ENCODE measurements at regions not wholly inside any gene's neighbourhood (a gene's known extent, or its start where the extent isn't known, plus 50 kb on each side); places are given as distances from the start of the nearest gene placed in this dataset.

- intact Hi-C loops (cut with DNase I) = no loop called here
- H3K27ac ChIP-seq = no peak overlapping the region
- no peaks in the 10 kb centered on the region for H3K27me3 ChIP-seq
- 55 to 80% (median 63%) methylated on average over 3 of the region's 3 CpGs for WGBS, 4 donors
- DNase-seq = no peak
- H3K36me3 ChIP-seq (replicated peaks in 1 of 2) = no peaks in the 10 kb centered on the region
- no peak overlapping the region for H3K4me3 ChIP-seq
- no peaks in the 10 kb centered on the region for H3K4me1 ChIP-seq (replicated peaks in 1 of 2)
- H3K9me3 ChIP-seq (replicated peaks in 1 of 3) = no peaks in the 10 kb centered on the region
- TF ChIP-seq POLR2A (IDR thresholded peaks at IDR 0.05) (no peak), CTCF (IDR thresholded peaks at IDR 0.05) (no peak)
Measured at GRCh38 chr16:79962962-79963361, 362.4 kb upstream of the MAF start.

- Histone ChIP-seq H3K4me3 (no peak overlapping the region), H3K9me3 (replicated peaks in 1 of 3) (no peaks in the 10 kb centered on the region), H3K27ac (no peak overlapping the region), H3K27me3 (no peaks in the 10 kb centered on the region), H3K36me3 (replicated peaks in 1 of 2) (no peaks in the 10 kb centered on the region), H3K4me1 (replicated peaks in 1 of 2) (no peaks in the 10 kb centered on the region)
- no peak for TF ChIP-seq POLR2A (IDR thresholded peaks at IDR 0.05)
- TF ChIP-seq CTCF (IDR thresholded peaks at IDR 0.05) = no peak
- intact Hi-C loops (cut with DNase I) = no loop called here
- DNase-seq = no peak
- 45 to 82% (median 69%) methylated on average over 1 of the region's 1 CpG for WGBS, 4 donors
Measured at GRCh38 chr16:79959226-79959625, 358.7 kb upstream of the MAF start.

GRCh38 chr16:79954921-79955705, 354.6 kb upstream of the MAF start:
- Histone ChIP-seq H3K27ac (no peak overlapping the region), H3K4me1 (replicated peaks in 1 of 2) (no peaks in the 10 kb centered on the region), H3K9me3 (replicated peaks in 1 of 3) (no peaks in the 10 kb centered on the region), H3K27me3 (no peaks in the 10 kb centered on the region), H3K4me3 (no peak overlapping the region), H3K36me3 (replicated peaks in 1 of 2) (no peaks in the 10 kb centered on the region)
- intact Hi-C loops (cut with DNase I) = no loop called here
- no peak for TF ChIP-seq POLR2A (IDR thresholded peaks at IDR 0.05)
- 64 to 82% (median 76%) methylated on average over 4 of the region's 4 CpGs for WGBS, 4 donors
- no peak for DNase-seq

GRCh38 chr16:79950932-79951719, 350.6 kb upstream of the MAF start:
- H3K27ac ChIP-seq = no peak overlapping the region
- no peaks in the 10 kb centered on the region for H3K9me3 ChIP-seq (replicated peaks in 1 of 3)
- H3K4me1 ChIP-seq (replicated peaks in 1 of 2) = no peaks in the 10 kb centered on the region
- no peak for TF ChIP-seq POLR2A (IDR thresholded peaks at IDR 0.05)
- TF ChIP-seq CTCF (IDR thresholded peaks at IDR 0.05) = no peak
- no peaks in the 10 kb centered on the region for H3K36me3 ChIP-seq (replicated peaks in 1 of 2)
- WGBS, 4 donors = 41 to 51% (median 45%) methylated on average over 3 of the region's 3 CpGs
- H3K4me3 ChIP-seq = no peak overlapping the region
- peak in 1 of 7 donors; percentile 12 for DNase-seq
- intact Hi-C loops (cut with DNase I) = no loop called here
- H3K27me3 ChIP-seq = no peaks in the 10 kb centered on the region
